Subcutaneous abdominal adipose tissue (tissue), 5 donors: ENCODE measurements at regions not wholly inside any gene's neighbourhood (a gene's known extent, or its start where the extent isn't known, plus 50 kb on each side); places are given as distances from the start of the nearest gene placed in this dataset.
"Not testable (repeated sequence)": the region's sequence is repeated elsewhere in the genome, so short reads cannot be mapped to it uniquely, and the experiment has no call there.

Source experiments
- H3K27ac ChIP-seq: one replicate; pipeline ENCODE4 v1.7.0; 2013; ENCODE audit warnings: low read depth, mild to moderate bottlenecking, inconsistent platforms, low read length, moderate library complexity
- H3K27me3 ChIP-seq, 5 donors: one replicate each; pipeline ENCODE4 v1.7.0; 2013; ENCODE audit warnings: low read length in 5 of 5, inconsistent platforms in 1 of 5; ENCODE audit not compliant: control insufficient read depth in 5 of 5, insufficient read depth in 4 of 5
- H3K36me3 ChIP-seq, 5 donors: one replicate each; pipeline ENCODE4 v1.7.0; 2013; ENCODE audit warnings: low read length in 5 of 5; ENCODE audit not compliant: control insufficient read depth in 5 of 5, insufficient read depth in 5 of 5
- H3K4me1 ChIP-seq, 5 donors: one replicate each; pipeline ENCODE4 v1.7.0; 2013; ENCODE audit warnings: low read length in 5 of 5, mild to moderate bottlenecking in 3 of 5, moderate library complexity in 1 of 5; ENCODE audit not compliant: control insufficient read depth in 5 of 5, insufficient read depth in 5 of 5
- H3K4me3 ChIP-seq, 5 donors: one replicate each; pipeline ENCODE4 v1.7.0; 2013; ENCODE audit warnings: low read length in 5 of 5, low read depth in 1 of 5
- H3K9ac ChIP-seq, 5 donors: one replicate each; pipeline ENCODE4 v1.7.0; 2013; ENCODE audit warnings: low read length in 5 of 5, mild to moderate bottlenecking in 4 of 5, moderate library complexity in 3 of 5
- H3K9me3 ChIP-seq, 5 donors: one replicate each; pipeline ENCODE4 v1.7.0; 2013; ENCODE audit warnings: low read length in 5 of 5; ENCODE audit not compliant: control insufficient read depth in 5 of 5
- donor health status: healthy.
- donor health status: healthy.
- donor health status: healthy.
- donor health status: healthy.
- donor health status: healthy.

DNA sequence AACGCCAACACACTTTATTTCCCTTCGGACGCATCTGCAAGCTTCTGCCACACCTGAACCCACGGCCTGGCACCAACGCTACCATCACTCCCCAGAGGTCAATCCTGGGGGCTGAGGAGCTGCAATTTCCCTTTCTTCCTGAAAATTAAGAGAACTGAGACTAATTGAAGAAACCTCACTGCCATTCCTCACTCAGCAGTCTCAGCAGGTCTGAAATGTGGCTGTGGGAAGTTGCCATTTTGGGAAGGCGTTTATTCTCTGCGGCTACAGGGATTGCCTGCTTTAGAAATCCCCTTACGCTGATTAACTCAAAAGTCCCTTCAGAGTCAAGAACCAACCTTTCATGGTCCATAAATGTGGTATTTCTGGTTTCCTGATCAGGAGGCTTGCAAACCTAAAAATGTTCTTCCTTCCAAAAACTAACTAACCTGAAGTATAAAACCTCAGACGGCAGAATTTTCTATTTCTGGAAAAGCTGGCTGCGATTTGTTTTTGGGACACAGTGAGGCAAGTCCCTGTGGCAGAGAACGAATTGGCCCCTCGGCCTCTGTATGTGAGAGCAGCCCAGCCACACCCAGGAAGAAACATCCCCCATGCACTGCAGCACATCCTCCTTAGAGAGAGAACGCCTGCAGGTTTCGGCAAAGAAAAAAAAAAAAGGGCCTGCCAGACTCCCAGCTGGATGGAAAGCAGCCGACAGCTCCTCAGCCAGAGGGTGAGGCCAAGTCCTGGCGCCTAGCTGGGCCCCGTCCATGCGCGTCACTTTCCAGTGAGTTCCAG, 5404.8 kb upstream of the TPTE start:
- H3K4me3 ChIP-seq, H3K4me1 ChIP-seq, H3K36me3 ChIP-seq: not testable (repeated sequence)

GRCh38 chr21:5117135-5117534, 5404.2 kb upstream of the TPTE start:
- H3K9me3 ChIP-seq, H3K4me1 ChIP-seq, H3K27ac ChIP-seq, H3K4me3 ChIP-seq, H3K36me3 ChIP-seq, H3K27me3 ChIP-seq, H3K9ac ChIP-seq: not testable (repeated sequence)

More for the DNA sequence above, 5404.8 kb upstream of the TPTE start:
- not testable (repeated sequence) for H3K9ac ChIP-seq, H3K27ac ChIP-seq, H3K9me3 ChIP-seq, H3K27me3 ChIP-seq

- H3K9me3 ChIP-seq, H3K27me3 ChIP-seq, H3K27ac ChIP-seq, H3K4me1 ChIP-seq, H3K36me3 ChIP-seq, H3K9ac ChIP-seq, H3K4me3 ChIP-seq: not testable (repeated sequence)
Measured at GRCh38 chr21:5117666-5118295, 5403.6 kb upstream of the TPTE start.

DNA sequence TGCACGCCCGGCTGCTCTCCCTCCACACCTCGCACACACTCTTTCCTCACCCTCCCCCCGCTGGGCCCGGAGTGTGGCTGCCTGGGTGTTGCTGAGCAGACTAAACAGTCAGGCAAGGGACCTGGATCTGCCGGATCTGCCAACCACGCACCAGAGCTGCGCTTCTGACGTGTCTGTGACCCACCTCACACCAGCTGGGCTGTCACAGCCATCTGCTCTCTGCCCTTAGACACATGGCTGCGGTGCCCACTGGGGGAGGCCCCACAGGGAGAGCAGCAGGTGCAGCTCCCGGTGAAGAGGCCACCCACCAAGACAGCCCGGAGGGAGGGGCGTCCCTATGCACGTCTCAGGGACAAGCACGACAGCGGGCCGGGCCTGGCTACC, 5403.1 kb upstream of the TPTE start:
- H3K4me1 ChIP-seq, H3K9me3 ChIP-seq, H3K9ac ChIP-seq, H3K27ac ChIP-seq, H3K4me3 ChIP-seq, H3K27me3 ChIP-seq, H3K36me3 ChIP-seq: not testable (repeated sequence)

DNA sequence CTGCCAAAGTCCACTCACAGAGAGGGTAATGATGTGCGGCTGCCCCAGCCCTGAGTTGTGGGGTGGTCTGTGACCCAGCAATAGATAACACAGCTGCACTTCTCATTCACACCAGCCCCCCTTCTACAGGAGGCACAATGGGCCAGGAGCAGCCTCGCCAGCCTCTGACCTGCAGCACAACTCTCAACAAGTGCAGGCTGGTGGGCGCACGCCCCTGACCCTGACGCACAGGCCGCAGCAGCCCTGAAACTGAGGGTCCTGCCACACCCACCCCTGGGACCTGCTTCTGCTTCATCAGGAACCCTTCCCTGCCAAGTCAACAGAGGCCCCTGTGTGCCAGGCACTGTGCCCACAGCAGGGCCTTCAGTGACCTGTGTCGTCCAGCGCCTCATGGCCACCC, 5402.2 kb upstream of the TPTE start:
- H3K4me3 ChIP-seq, H3K36me3 ChIP-seq, H3K27me3 ChIP-seq, H3K27ac ChIP-seq, H3K4me1 ChIP-seq, H3K9me3 ChIP-seq, H3K9ac ChIP-seq: not testable (repeated sequence)

DNA sequence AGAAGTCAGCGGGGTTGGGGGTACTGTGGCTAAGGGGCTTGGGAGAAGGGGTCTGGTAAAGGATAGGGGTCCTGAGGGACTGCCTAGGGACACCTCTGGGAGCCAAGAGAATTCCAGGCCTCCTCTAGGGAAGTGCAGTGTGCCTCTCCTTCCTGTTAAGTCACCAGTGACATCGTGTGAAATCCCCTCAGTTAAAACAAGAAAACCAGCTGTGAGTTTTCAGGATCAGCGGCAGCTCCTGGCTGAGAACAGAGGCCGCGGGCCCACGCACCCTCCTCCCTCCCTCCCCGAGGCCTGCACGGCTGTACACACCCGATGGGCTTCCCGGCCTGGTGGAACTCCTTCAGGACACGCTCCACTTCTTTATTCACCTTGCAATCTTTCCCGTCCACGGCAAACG, 5400.0 kb upstream of the TPTE start:
- H3K4me3 ChIP-seq, H3K9ac ChIP-seq, H3K27me3 ChIP-seq, H3K4me1 ChIP-seq, H3K9me3 ChIP-seq, H3K27ac ChIP-seq, H3K36me3 ChIP-seq: not testable (repeated sequence)

DNA sequence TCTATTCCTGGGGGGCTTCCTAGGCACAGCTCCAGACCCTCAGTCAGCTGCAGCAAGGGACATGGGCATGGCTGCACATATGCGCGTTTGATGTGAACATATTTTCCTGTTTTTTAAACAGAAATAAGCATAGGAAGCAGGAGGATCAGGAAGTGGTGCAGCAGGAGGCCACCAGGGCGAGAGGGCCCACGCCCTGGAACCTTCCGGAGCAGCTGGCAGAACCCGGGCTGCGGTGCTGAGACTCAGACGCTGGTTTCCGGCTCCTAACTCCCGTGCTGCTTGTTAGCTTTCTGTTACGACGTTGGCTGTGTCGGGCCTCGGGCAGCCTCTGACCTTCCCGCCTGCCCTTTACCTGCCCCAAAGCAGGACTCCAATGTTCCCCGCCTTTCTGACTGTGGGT, 5399.5 kb upstream of the TPTE start:
- not testable (repeated sequence) for H3K27ac ChIP-seq, H3K9me3 ChIP-seq, H3K27me3 ChIP-seq, H3K9ac ChIP-seq, H3K36me3 ChIP-seq, H3K4me3 ChIP-seq, H3K4me1 ChIP-seq

- not testable (repeated sequence) for H3K4me1 ChIP-seq, H3K27ac ChIP-seq, H3K4me3 ChIP-seq, H3K36me3 ChIP-seq, H3K27me3 ChIP-seq, H3K9ac ChIP-seq, H3K9me3 ChIP-seq
Measured at GRCh38 chr21:5123655-5124054, 5397.7 kb upstream of the TPTE start.

GRCh38 chr21:5128261-5128660, 5393.1 kb upstream of the TPTE start:
- H3K9me3 ChIP-seq, H3K27me3 ChIP-seq, H3K4me1 ChIP-seq, H3K36me3 ChIP-seq, H3K27ac ChIP-seq, H3K9ac ChIP-seq: not testable (repeated sequence)
- H3K4me3 ChIP-seq, result peak overlapping the region in 3 of 5 donors; percentile 42 to 61 (median 48)

- H3K4me3 ChIP-seq, H3K27me3 ChIP-seq, H3K9ac ChIP-seq, H3K27ac ChIP-seq, H3K9me3 ChIP-seq, H3K4me1 ChIP-seq, H3K36me3 ChIP-seq: not testable (repeated sequence)
Measured at GRCh38 chr21:5133824-5134223, 5387.6 kb upstream of the TPTE start.
